Karpas-422 (cell line): ENCODE measurements at regions not wholly inside any gene's neighbourhood (a gene's known extent, or its start where the extent isn't known, plus 50 kb on each side); places are given as distances from the start of the nearest gene placed in this dataset.

Experiments used
- DNase-seq: peaks from one replicate; pipeline ENCODE4 v3.0.0-alpha.2; 2015
- H2AFZ ChIP-seq: fragments of 200-600 bp; sonication (generic); 2 replicates; pipeline ENCODE4 v1.6.1; 2014; ENCODE audit warnings: antibody characterized with exemption, low read length, mixed read lengths
- H3K27ac ChIP-seq: fragments of 200-600 bp; sonication (generic); 2 replicates; pipeline ENCODE4 v1.5.1; 2014; ENCODE audit warnings: mild to moderate bottlenecking, low read length, moderate library complexity
- H3K27me3 ChIP-seq: fragments of 200-600 bp; sonication (generic); 2 replicates; pipeline ENCODE4 v1.6.1; 2014; ENCODE audit warnings: low read length, mixed read lengths
- H3K36me3 ChIP-seq: fragments of 200-600 bp; sonication (generic); 2 replicates; pipeline ENCODE4 v1.6.1; 2014; ENCODE audit warnings: low read length, mixed read lengths; ENCODE audit not compliant: insufficient read depth
- H3K4me1 ChIP-seq: fragments of 200-600 bp; sonication (generic); 2 replicates; pipeline ENCODE4 v1.6.1; 2014; ENCODE audit warnings: mild to moderate bottlenecking, low read length, mixed read lengths
- H3K4me2 ChIP-seq: fragments of 200-600 bp; sonication (generic); 2 replicates; pipeline ENCODE4 v1.6.1; 2014; ENCODE audit warnings: low read length, low read depth, mild to moderate bottlenecking; ENCODE audit not compliant: poor library complexity, severe bottlenecking
- H3K4me3 ChIP-seq: fragments of 200-600 bp; sonication (generic); 2 replicates; pipeline ENCODE4 v1.5.1; 2014; ENCODE audit warnings: mild to moderate bottlenecking, antibody characterized with exemption, low read length, mixed read lengths
- H3K79me2 ChIP-seq: fragments of 200-600 bp; sonication (generic); 2 replicates; pipeline ENCODE4 v1.6.1; 2014; ENCODE audit warnings: mild to moderate bottlenecking, low read length, mixed read lengths
- H3K9ac ChIP-seq: fragments of 200-600 bp; sonication (generic); 2 replicates; pipeline ENCODE4 v1.6.0; 2014; ENCODE audit warnings: low read length
- H3K9me2 ChIP-seq: fragments of 200-600 bp; sonication (generic), shearing (Covaris generic); replicated peaks from 2 replicates; pipeline ENCODE4 v1.6.0; 2014; ENCODE audit warnings: mild to moderate bottlenecking, low read length, moderate library complexity; ENCODE audit not compliant: insufficient read depth
- H3K9me3 ChIP-seq: fragments of 300-700, 200-600 bp; sonication (generic); 2 replicates; pipeline ENCODE4 v1.6.1; 2014; ENCODE audit warnings: low read length, mixed read lengths
- H4K20me1 ChIP-seq: fragments of 200-600 bp; sonication (generic); 2 replicates; pipeline ENCODE4 v1.6.1; 2014; ENCODE audit warnings: mild to moderate bottlenecking, antibody characterized with exemption, low read length, low read depth; ENCODE audit not compliant: insufficient read depth

GRCh38 chr3:164095279-164095678, 983.0 kb downstream of the SI start:
- H3K36me3 ChIP-seq = no peaks in the 10 kb centered on the region
- no peaks in the 10 kb centered on the region for H3K79me2 ChIP-seq
- no peaks in the 10 kb centered on the region for H4K20me1 ChIP-seq
- DNase-seq = no peak
- H3K9me2 ChIP-seq = no peaks in the 10 kb centered on the region
- H3K9me3 ChIP-seq = peaks cover 31% of the 10 kb centered on the region
- H3K4me2 ChIP-seq = no peak overlapping the region
- H3K27me3 ChIP-seq = no peaks in the 10 kb centered on the region
- H3K9ac ChIP-seq = no peak overlapping the region
- H3K4me3 ChIP-seq = no peak overlapping the region
- no peak overlapping the region for H3K27ac ChIP-seq
- no peaks in the 10 kb centered on the region for H3K4me1 ChIP-seq
- H2AFZ ChIP-seq = no peak overlapping the region

GRCh38 chr3:164094546-164094945, 983.8 kb downstream of the SI start:
- Histone ChIP-seq H4K20me1 (no peaks in the 10 kb centered on the region), H3K79me2 (no peaks in the 10 kb centered on the region), H3K4me2 (no peak overlapping the region), H3K9me2 (no peaks in the 10 kb centered on the region), H3K4me3 (no peak overlapping the region), H3K27me3 (no peaks in the 10 kb centered on the region), H3K9ac (no peak overlapping the region), H3K4me1 (no peaks in the 10 kb centered on the region), H3K9me3 (peaks cover 31% of the 10 kb centered on the region), H3K27ac (no peak overlapping the region), H2AFZ (no peak overlapping the region), H3K36me3 (no peaks in the 10 kb centered on the region)
- no peak for DNase-seq

- Histone ChIP-seq H3K4me2 (no peak overlapping the region), H4K20me1 (no peaks in the 10 kb centered on the region), H3K4me3 (no peak overlapping the region), H3K4me1 (no peaks in the 10 kb centered on the region), H3K36me3 (no peaks in the 10 kb centered on the region), H3K27me3 (no peaks in the 10 kb centered on the region), H3K9ac (no peak overlapping the region), H3K9me2 (no peaks in the 10 kb centered on the region), H3K27ac (no peak overlapping the region), H3K79me2 (no peaks in the 10 kb centered on the region), H3K9me3 (peaks cover 11% of the 10 kb centered on the region; the same call in 1 of the 2 replicates), H2AFZ (no peak overlapping the region)
- no peak for DNase-seq
Measured at GRCh38 chr3:164080208-164080607, 998.1 kb downstream of the SI start.

- Histone ChIP-seq H3K27ac (no peak overlapping the region), H3K36me3 (no peaks in the 10 kb centered on the region), H3K4me3 (no peak overlapping the region), H4K20me1 (no peaks in the 10 kb centered on the region), H3K9ac (no peak overlapping the region), H3K27me3 (no peaks in the 10 kb centered on the region), H3K9me2 (no peaks in the 10 kb centered on the region), H2AFZ (no peak overlapping the region), H3K4me1 (no peaks in the 10 kb centered on the region), H3K4me2 (no peak overlapping the region), H3K9me3 (peaks cover 23% of the 10 kb centered on the region), H3K79me2 (no peaks in the 10 kb centered on the region)
- no peak for DNase-seq
Measured at GRCh38 chr3:164064298-164064697, 1014.0 kb downstream of the SI start.

GRCh38 chr3:164060923-164061322, 1017.4 kb downstream of the SI start:
- H3K4me1 ChIP-seq = no peaks in the 10 kb centered on the region
- peaks cover 19% of the 10 kb centered on the region for H3K9me3 ChIP-seq
- no peak overlapping the region for H3K4me2 ChIP-seq
- H3K27ac ChIP-seq = no peak overlapping the region
- H3K79me2 ChIP-seq = no peaks in the 10 kb centered on the region
- H2AFZ ChIP-seq = no peak overlapping the region
- no peaks in the 10 kb centered on the region for H3K27me3 ChIP-seq
- no peak for DNase-seq
- no peak overlapping the region for H3K4me3 ChIP-seq
- H3K9ac ChIP-seq = no peak overlapping the region
- no peaks in the 10 kb centered on the region for H4K20me1 ChIP-seq
- no peaks in the 10 kb centered on the region for H3K9me2 ChIP-seq
- H3K36me3 ChIP-seq = no peaks in the 10 kb centered on the region

GRCh38 chr3:164049847-164050246, 1028.4 kb downstream of the SI start:
- H4K20me1 ChIP-seq = no peaks in the 10 kb centered on the region
- H3K9me3 ChIP-seq = peaks cover 20% of the 10 kb centered on the region
- no peak overlapping the region for H3K4me2 ChIP-seq
- H3K79me2 ChIP-seq = no peaks in the 10 kb centered on the region
- DNase-seq = no peak
- H3K36me3 ChIP-seq = no peaks in the 10 kb centered on the region
- H3K9me2 ChIP-seq = no peaks in the 10 kb centered on the region
- H2AFZ ChIP-seq = no peak overlapping the region
- H3K27ac ChIP-seq = no peak overlapping the region
- H3K4me3 ChIP-seq = no peak overlapping the region
- no peaks in the 10 kb centered on the region for H3K27me3 ChIP-seq
- H3K9ac ChIP-seq = no peak overlapping the region
- no peaks in the 10 kb centered on the region for H3K4me1 ChIP-seq

GRCh38 chr3:164048451-164048850, 1029.8 kb downstream of the SI start:
- no peaks in the 10 kb centered on the region for H3K27me3 ChIP-seq
- peaks cover 20% of the 10 kb centered on the region for H3K9me3 ChIP-seq
- H3K4me1 ChIP-seq = no peaks in the 10 kb centered on the region
- DNase-seq = no peak
- H3K9ac ChIP-seq = no peak overlapping the region
- no peak overlapping the region for H3K27ac ChIP-seq
- no peak overlapping the region for H3K4me3 ChIP-seq
- H3K36me3 ChIP-seq = no peaks in the 10 kb centered on the region
- H2AFZ ChIP-seq = no peak overlapping the region
- no peaks in the 10 kb centered on the region for H4K20me1 ChIP-seq
- H3K4me2 ChIP-seq = no peak overlapping the region
- H3K9me2 ChIP-seq = no peaks in the 10 kb centered on the region
- no peaks in the 10 kb centered on the region for H3K79me2 ChIP-seq

- H3K4me3 ChIP-seq = no peak overlapping the region
- no peaks in the 10 kb centered on the region for H3K9me2 ChIP-seq
- no peak overlapping the region for H3K9ac ChIP-seq
- no peaks in the 10 kb centered on the region for H3K27me3 ChIP-seq
- H3K4me1 ChIP-seq = no peaks in the 10 kb centered on the region
- H3K79me2 ChIP-seq = no peaks in the 10 kb centered on the region
- H3K9me3 ChIP-seq = peaks cover 22% of the 10 kb centered on the region
- H3K36me3 ChIP-seq = no peaks in the 10 kb centered on the region
- no peak overlapping the region for H3K4me2 ChIP-seq
- no peak for DNase-seq
- no peak overlapping the region for H3K27ac ChIP-seq
- no peak overlapping the region for H2AFZ ChIP-seq
- no peaks in the 10 kb centered on the region for H4K20me1 ChIP-seq
Measured at GRCh38 chr3:164040991-164041390, 1037.3 kb downstream of the SI start.

GRCh38 chr3:164030194-164030593, 1048.1 kb downstream of the SI start:
- Histone ChIP-seq H3K4me2 (no peak overlapping the region), H4K20me1 (no peaks in the 10 kb centered on the region), H3K36me3 (no peaks in the 10 kb centered on the region), H3K79me2 (no peaks in the 10 kb centered on the region), H3K27me3 (no peaks in the 10 kb centered on the region), H3K4me1 (no peaks in the 10 kb centered on the region), H3K9me2 (no peaks in the 10 kb centered on the region), H3K9ac (no peak overlapping the region), H2AFZ (no peak overlapping the region), H3K27ac (no peak overlapping the region), H3K4me3 (no peak overlapping the region), H3K9me3 (peaks cover 30% of the 10 kb centered on the region; the same call in 1 of the 2 replicates)
- no peak for DNase-seq
